A673 (cell line): ENCODE measurements at regions not wholly inside any gene's neighbourhood (a gene's known extent, or its start where the extent isn't known, plus 50 kb on each side); places are given as distances from the start of the nearest gene placed in this dataset.

Experiments
- BruUV-seq: library from RNA; stranded (reverse); fragments of 400-500 nt; replicated peaks from 2 replicates; lab custom pipeline; 2021; lab: Mats Ljungman, UMichigan
- CTCF ChIA-PET: fragments of 300-600 bp; sonication (Branson Sonifier 250); formaldehyde crosslinking; loops from one replicate; lab custom pipeline; 2022; ENCODE audit warnings: antibody characterized with exemption; lab: Charles Lee
- POLR2A ChIA-PET: fragments of 300-600 bp; sonication (Branson Sonifier 250); formaldehyde crosslinking; loops from one replicate; lab custom pipeline; 2022; ENCODE audit warnings: antibody characterized with exemption; ENCODE audit not compliant: low non-redundant PET; lab: Charles Lee
- DNase-seq: peaks from one replicate; pipeline ENCODE4 v3.0.0-alpha.2; 2015; ENCODE audit warnings: low spot score
- H3K27ac ChIP-seq: fragments of 200-600 bp; sonication (generic); 2 replicates; pipeline ENCODE4 v1.5.1; 2016; ENCODE audit warnings: mixed run types, low read depth, mild to moderate bottlenecking, mixed read lengths, antibody characterized with exemption, low read length; ENCODE audit not compliant: poor library complexity, severe bottlenecking
- H3K27me3 ChIP-seq: fragments of 200-600 bp; sonication (generic); replicated peaks from 2 replicates; pipeline ENCODE4 v1.6.1; 2017; ENCODE audit warnings: mixed run types, low read depth, mild to moderate bottlenecking, mixed read lengths, antibody characterized with exemption, low read length; ENCODE audit not compliant: insufficient read depth, poor library complexity
- H3K36me3 ChIP-seq: fragments of 200-600 bp; sonication (generic); 2 replicates; pipeline ENCODE4 v1.6.1; 2016; ENCODE audit warnings: mixed run types, mild to moderate bottlenecking, mixed read lengths, antibody characterized with exemption, low read length; ENCODE audit not compliant: insufficient read depth, poor library complexity, severe bottlenecking
- H3K4me1 ChIP-seq: fragments of 200-600 bp; sonication (generic); 2 replicates; pipeline ENCODE4 v1.6.1; 2017; ENCODE audit warnings: mixed run types, mild to moderate bottlenecking, mixed read lengths, antibody characterized with exemption, low read length; ENCODE audit not compliant: insufficient read depth, poor library complexity, severe bottlenecking
- H3K4me3 ChIP-seq: fragments of 200-600 bp; sonication (generic); 2 replicates; pipeline ENCODE4 v1.5.1; 2016; ENCODE audit warnings: low read depth, mixed run types, mild to moderate bottlenecking, mixed read lengths, low read length; ENCODE audit not compliant: poor library complexity, severe bottlenecking
- H3K9me3 ChIP-seq: fragments of 200-600 bp; sonication (generic); 2 replicates; pipeline ENCODE4 v1.6.1; 2016; ENCODE audit warnings: mixed run types, low read depth, mild to moderate bottlenecking, mixed read lengths, antibody characterized with exemption, low read length; ENCODE audit not compliant: poor library complexity, severe bottlenecking
- CTCF ChIP-seq: fragments of 300-800, 200-600 bp; sonication (generic); conservative IDR thresholded peaks from 2 replicates; pipeline ENCODE4 v1.5.1; 2017; ENCODE audit warnings: low read depth, mild to moderate bottlenecking, antibody characterized with exemption, low read length, moderate library complexity, mixed read lengths
- EZH2 ChIP-seq: fragments of 200-600 bp; sonication (generic); IDR thresholded peaks from 2 replicates; pipeline ENCODE4 v1.6.1; 2017; ENCODE audit warnings: borderline replicate concordance, low read depth, mild to moderate bottlenecking, mixed read lengths, antibody characterized with exemption, low read length; ENCODE audit not compliant: poor library complexity, severe bottlenecking
- intact Hi-C: fragments of 100-400 bp; cut with micrococcal nuclease; formaldehyde crosslinking; loops from one replicate; pipeline ENCODE4 v1.10.0; 2022; ENCODE audit not compliant: unreplicated experiment

- ChIA-PET CTCF (no interaction called here), POLR2A (no interaction called here)
- intact Hi-C loops, result no loop called here
- Histone ChIP-seq H3K4me1 (no peaks in the 10 kb centered on the region), H3K36me3 (no peaks in the 10 kb centered on the region), H3K4me3 (no peak overlapping the region), H3K27ac (no peak overlapping the region), H3K9me3 (no peaks in the 10 kb centered on the region), H3K27me3 (no peaks in the 10 kb centered on the region)
- TF ChIP-seq EZH2, result no peak
- TF ChIP-seq CTCF, result no peak
- no peak for DNase-seq
- BruUV-seq, result no TSS peak
These were observed 526.7 kb downstream of the RIT2 start for GRCh38 chr18:42588786-42589185.

- TF ChIP-seq CTCF, result no peak
- no peak for TF ChIP-seq EZH2
- Histone ChIP-seq H3K4me3 (no peak overlapping the region), H3K4me1 (no peaks in the 10 kb centered on the region), H3K27ac (no peak overlapping the region), H3K36me3 (no peaks in the 10 kb centered on the region), H3K9me3 (no peaks in the 10 kb centered on the region), H3K27me3 (no peaks in the 10 kb centered on the region)
- no peak for DNase-seq
- BruUV-seq, result no TSS peak
- intact Hi-C loops, result loop anchor here (10.0 kb wide), 1 partner anchor 650 kb away; no protein-coding TSS in a partner anchor
- CTCF ChIA-PET, result no interaction called here
- POLR2A ChIA-PET, result no interaction called here
These were observed 510.7 kb downstream of the RIT2 start for GRCh38 chr18:42604820-42605219.

- no TSS peak for BruUV-seq
- no peaks in the 10 kb centered on the region for H3K9me3 ChIP-seq
- H3K4me1 ChIP-seq, result no peaks in the 10 kb centered on the region
- intact Hi-C loops, result loop anchor here (10.0 kb wide), 1 partner anchor 648 kb away; no protein-coding TSS in a partner anchor
- TF ChIP-seq CTCF (no peak), EZH2 (no peak)
- H3K36me3 ChIP-seq, result no peaks in the 10 kb centered on the region
- H3K27me3 ChIP-seq, result no peaks in the 10 kb centered on the region
- CTCF ChIA-PET, result interaction anchor here (1.0 kb wide), 1 partner anchor 10 kb away, joined by 4 read pairs; no protein-coding TSS in a partner anchor
- POLR2A ChIA-PET, result no interaction called here
- no peak for DNase-seq
- H3K27ac ChIP-seq, result no peak overlapping the region
- no peak overlapping the region for H3K4me3 ChIP-seq
These were observed 508.5 kb downstream of the RIT2 start for GRCh38 chr18:42606886-42607495.
